ENCODE measurements at regions not wholly inside any gene's neighbourhood (a gene's known extent, or its start where the extent isn't known, plus 50 kb on each side); places are given as distances from the start of the nearest gene placed in this dataset.

- no peak for TF ChIP-seq CTCF (IDR thresholded peaks at IDR 0.05; ENCODE audit: extremely low read depth in 1 of 2, insufficient read depth in 1 of 2, low read depth in 1 of 2, low read length in 2 of 2)
- no peak for TF ChIP-seq MYC (IDR thresholded peaks at IDR 0.05; ENCODE audit: low read depth, low read length)
- no peak for TF ChIP-seq EZH2 (IDR thresholded peaks at IDR 0.05; ENCODE audit: borderline replicate concordance, low read depth, low read length, severe bottlenecking)
- TF ChIP-seq POLR2A (IDR thresholded peaks at IDR 0.05; ENCODE audit: low read depth, low read length) = no peak
- no peak for TF ChIP-seq MAX (IDR thresholded peaks at IDR 0.05; ENCODE audit: insufficient read depth, insufficient read length)
- no peak for TF ChIP-seq POLR2AphosphoS5 (IDR thresholded peaks at IDR 0.05; ENCODE audit: insufficient read depth, low read depth, low read length)
- no peak for TF ChIP-seq GATA2 (IDR thresholded peaks at IDR 0.05; ENCODE audit: insufficient read depth, insufficient read length, low read depth, low read length)
- no peak for TF ChIP-seq JUN (IDR thresholded peaks at IDR 0.05; ENCODE audit: borderline replicate concordance, insufficient read depth, insufficient read length, low read depth)
- no peak for TF ChIP-seq FOS (IDR thresholded peaks at IDR 0.05; ENCODE audit: borderline replicate concordance, insufficient read depth, low read length)
Measured at GRCh38 chr11:97800891-97801290, 1219.9 kb upstream of the CNTN5 start.

All from endothelial cell of umbilical vein (primary cell).